WTC11 (cell line): ENCODE measurements at regions not wholly inside any gene's neighbourhood (a gene's known extent, or its start where the extent isn't known, plus 50 kb on each side); places are given as distances from the start of the nearest gene placed in this dataset.

Experiments used
- GRHL2 ChIP-seq: fragments of 250-450 bp; sonication (Bioruptor Pico); IDR thresholded peaks from 2 replicates; pipeline ENCODE4 v1.8.0; 2022; ENCODE audit warnings: mild to moderate bottlenecking, moderate library complexity; ENCODE audit not compliant: insufficient replicate concordance, severe bottlenecking
- JUN ChIP-seq: sonication (generic); formaldehyde crosslinking; IDR thresholded peaks from 2 replicates; pipeline ENCODE4 v1.8.0; 2023; ENCODE audit warnings: mild to moderate bottlenecking, missing genetic modification reagents
- NFYB ChIP-seq: sonication (generic); formaldehyde crosslinking; conservative IDR thresholded peaks from 2 replicates; pipeline ENCODE4 v1.8.0; 2022; ENCODE audit warnings: low read depth, missing genetic modification reagents
- NR3C1 ChIP-seq: sonication (generic); formaldehyde crosslinking; conservative IDR thresholded peaks from 2 replicates; pipeline ENCODE4 v1.8.1; 2023; ENCODE audit warnings: low read depth, mild to moderate bottlenecking, missing genetic modification reagents
- TEAD4 ChIP-seq: sonication (generic); formaldehyde crosslinking; IDR thresholded peaks from 2 replicates; pipeline ENCODE4 v1.8.0; 2022; ENCODE audit warnings: mild to moderate bottlenecking, missing genetic modification reagents
- TF ChIP-seq, protein P1 (sequence below): fragments of 200-600 bp; IDR thresholded peaks from 2 replicates; pipeline ENCODE4 v1.8.0; 2022; ENCODE audit warnings: antibody characterized with exemption
- TF ChIP-seq, protein P2 (sequence below): sonication (generic); formaldehyde crosslinking; IDR thresholded peaks from 2 replicates; pipeline ENCODE4 v1.8.0; 2022; ENCODE audit warnings: mild to moderate bottlenecking, missing genetic modification reagents
- TF ChIP-seq, protein P3 (sequence below): fragments of 250-450 bp; sonication (Bioruptor Pico); IDR thresholded peaks from 2 replicates; pipeline ENCODE4 v1.9.0; 2021; ENCODE audit warnings: mild to moderate bottlenecking
- TF ChIP-seq, protein P4 (sequence below): sonication (generic); formaldehyde crosslinking; IDR thresholded peaks from 2 replicates; pipeline ENCODE4 v1.8.0; 2022; ENCODE audit warnings: mild to moderate bottlenecking, missing genetic modification reagents
- TF ChIP-seq, protein P5 (sequence below): sonication (generic); formaldehyde crosslinking; IDR thresholded peaks from 2 replicates; pipeline ENCODE4 v1.8.0; 2023; ENCODE audit warnings: missing genetic modification reagents
- TF ChIP-seq, protein P6 (sequence below): sonication (generic); formaldehyde crosslinking; conservative IDR thresholded peaks from 2 replicates; pipeline ENCODE4 v1.8.1; 2022; ENCODE audit warnings: mild to moderate bottlenecking, missing genetic modification reagents
- TF ChIP-seq, protein P7 (sequence below): sonication (generic); formaldehyde crosslinking; IDR thresholded peaks from 2 replicates; pipeline ENCODE4 v1.8.1; 2023; ENCODE audit warnings: mild to moderate bottlenecking, missing genetic modification reagents, moderate library complexity
- TF ChIP-seq, protein P8 (sequence below): fragments of 250-450 bp; sonication (Bioruptor Pico); IDR thresholded peaks from 2 replicates; pipeline ENCODE4 v2.1.2; 2022; ENCODE audit warnings: mild to moderate bottlenecking, moderate library complexity

DNA sequence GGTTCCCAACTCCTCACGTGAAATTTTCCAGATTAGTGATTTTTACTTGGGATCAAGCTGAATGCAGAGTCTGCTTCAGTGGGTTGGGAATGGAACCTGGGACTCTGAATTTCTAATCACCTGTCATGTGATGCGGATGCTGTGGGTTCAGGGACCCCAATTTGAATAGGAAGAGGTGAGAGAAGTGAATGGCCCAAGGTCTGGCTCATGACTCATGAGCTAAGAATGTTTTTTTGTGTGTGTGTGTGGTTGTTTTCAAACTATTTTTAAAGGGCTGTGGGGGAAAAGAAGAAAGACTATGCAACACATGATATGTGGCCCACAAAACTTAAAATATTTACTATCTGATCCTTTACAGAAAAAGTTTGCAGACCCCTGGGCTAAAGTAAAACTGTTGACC is 108.5 kb upstream of the CYRIA start:
- TF ChIP-seq, protein P1, sequence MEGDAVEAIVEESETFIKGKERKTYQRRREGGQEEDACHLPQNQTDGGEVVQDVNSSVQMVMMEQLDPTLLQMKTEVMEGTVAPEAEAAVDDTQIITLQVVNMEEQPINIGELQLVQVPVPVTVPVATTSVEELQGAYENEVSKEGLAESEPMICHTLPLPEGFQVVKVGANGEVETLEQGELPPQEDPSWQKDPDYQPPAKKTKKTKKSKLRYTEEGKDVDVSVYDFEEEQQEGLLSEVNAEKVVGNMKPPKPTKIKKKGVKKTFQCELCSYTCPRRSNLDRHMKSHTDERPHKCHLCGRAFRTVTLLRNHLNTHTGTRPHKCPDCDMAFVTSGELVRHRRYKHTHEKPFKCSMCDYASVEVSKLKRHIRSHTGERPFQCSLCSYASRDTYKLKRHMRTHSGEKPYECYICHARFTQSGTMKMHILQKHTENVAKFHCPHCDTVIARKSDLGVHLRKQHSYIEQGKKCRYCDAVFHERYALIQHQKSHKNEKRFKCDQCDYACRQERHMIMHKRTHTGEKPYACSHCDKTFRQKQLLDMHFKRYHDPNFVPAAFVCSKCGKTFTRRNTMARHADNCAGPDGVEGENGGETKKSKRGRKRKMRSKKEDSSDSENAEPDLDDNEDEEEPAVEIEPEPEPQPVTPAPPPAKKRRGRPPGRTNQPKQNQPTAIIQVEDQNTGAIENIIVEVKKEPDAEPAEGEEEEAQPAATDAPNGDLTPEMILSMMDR, result no peak
- TF ChIP-seq, protein P2, sequence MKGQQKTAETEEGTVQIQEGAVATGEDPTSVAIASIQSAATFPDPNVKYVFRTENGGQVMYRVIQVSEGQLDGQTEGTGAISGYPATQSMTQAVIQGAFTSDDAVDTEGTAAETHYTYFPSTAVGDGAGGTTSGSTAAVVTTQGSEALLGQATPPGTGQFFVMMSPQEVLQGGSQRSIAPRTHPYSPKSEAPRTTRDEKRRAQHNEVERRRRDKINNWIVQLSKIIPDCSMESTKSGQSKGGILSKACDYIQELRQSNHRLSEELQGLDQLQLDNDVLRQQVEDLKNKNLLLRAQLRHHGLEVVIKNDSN (CRISPR knock-in tag), result no peak
- TF ChIP-seq, protein P3, sequence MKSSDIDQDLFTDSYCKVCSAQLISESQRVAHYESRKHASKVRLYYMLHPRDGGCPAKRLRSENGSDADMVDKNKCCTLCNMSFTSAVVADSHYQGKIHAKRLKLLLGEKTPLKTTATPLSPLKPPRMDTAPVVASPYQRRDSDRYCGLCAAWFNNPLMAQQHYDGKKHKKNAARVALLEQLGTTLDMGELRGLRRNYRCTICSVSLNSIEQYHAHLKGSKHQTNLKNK (CRISPR knock-in tag), result no peak
- no peak for TF ChIP-seq NR3C1
- no peak for TF ChIP-seq JUN
- TF ChIP-seq, protein P4, sequence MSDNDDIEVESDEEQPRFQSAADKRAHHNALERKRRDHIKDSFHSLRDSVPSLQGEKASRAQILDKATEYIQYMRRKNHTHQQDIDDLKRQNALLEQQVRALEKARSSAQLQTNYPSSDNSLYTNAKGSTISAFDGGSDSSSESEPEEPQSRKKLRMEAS (CRISPR knock-in tag), result no peak
- TF ChIP-seq, protein P5, sequence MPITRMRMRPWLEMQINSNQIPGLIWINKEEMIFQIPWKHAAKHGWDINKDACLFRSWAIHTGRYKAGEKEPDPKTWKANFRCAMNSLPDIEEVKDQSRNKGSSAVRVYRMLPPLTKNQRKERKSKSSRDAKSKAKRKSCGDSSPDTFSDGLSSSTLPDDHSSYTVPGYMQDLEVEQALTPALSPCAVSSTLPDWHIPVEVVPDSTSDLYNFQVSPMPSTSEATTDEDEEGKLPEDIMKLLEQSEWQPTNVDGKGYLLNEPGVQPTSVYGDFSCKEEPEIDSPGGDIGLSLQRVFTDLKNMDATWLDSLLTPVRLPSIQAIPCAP (CRISPR knock-in tag), result no peak
- TF ChIP-seq, protein P6, sequence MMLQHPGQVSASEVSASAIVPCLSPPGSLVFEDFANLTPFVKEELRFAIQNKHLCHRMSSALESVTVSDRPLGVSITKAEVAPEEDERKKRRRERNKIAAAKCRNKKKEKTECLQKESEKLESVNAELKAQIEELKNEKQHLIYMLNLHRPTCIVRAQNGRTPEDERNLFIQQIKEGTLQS (CRISPR knock-in tag), result no peak
- no peak for TF ChIP-seq GRHL2
- TF ChIP-seq, protein P7, sequence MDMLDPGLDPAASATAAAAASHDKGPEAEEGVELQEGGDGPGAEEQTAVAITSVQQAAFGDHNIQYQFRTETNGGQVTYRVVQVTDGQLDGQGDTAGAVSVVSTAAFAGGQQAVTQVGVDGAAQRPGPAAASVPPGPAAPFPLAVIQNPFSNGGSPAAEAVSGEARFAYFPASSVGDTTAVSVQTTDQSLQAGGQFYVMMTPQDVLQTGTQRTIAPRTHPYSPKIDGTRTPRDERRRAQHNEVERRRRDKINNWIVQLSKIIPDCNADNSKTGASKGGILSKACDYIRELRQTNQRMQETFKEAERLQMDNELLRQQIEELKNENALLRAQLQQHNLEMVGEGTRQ (CRISPR knock-in tag), result peak; percentile 26; the same call in 1 of the 2 replicates
- TF ChIP-seq, protein P8, sequence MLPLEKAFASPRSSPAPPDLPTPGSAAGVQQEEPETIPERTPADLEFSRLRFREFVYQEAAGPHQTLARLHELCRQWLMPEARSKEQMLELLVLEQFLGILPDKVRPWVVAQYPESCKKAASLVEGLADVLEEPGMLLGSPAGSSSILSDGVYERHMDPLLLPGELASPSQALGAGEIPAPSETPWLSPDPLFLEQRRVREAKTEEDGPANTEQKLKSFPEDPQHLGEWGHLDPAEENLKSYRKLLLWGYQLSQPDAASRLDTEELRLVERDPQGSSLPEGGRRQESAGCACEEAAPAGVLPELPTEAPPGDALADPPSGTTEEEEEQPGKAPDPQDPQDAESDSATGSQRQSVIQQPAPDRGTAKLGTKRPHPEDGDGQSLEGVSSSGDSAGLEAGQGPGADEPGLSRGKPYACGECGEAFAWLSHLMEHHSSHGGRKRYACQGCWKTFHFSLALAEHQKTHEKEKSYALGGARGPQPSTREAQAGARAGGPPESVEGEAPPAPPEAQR (CRISPR knock-in tag), result no peak
- no peak for TF ChIP-seq TEAD4 (CRISPR knock-in tag)
- no peak for TF ChIP-seq NFYB (CRISPR knock-in tag)
